ENCODE measurements at regions not wholly inside any gene's neighbourhood (a gene's known extent, or its start where the extent isn't known, plus 50 kb on each side); places are given as distances from the start of the nearest gene placed in this dataset.

DNA sequence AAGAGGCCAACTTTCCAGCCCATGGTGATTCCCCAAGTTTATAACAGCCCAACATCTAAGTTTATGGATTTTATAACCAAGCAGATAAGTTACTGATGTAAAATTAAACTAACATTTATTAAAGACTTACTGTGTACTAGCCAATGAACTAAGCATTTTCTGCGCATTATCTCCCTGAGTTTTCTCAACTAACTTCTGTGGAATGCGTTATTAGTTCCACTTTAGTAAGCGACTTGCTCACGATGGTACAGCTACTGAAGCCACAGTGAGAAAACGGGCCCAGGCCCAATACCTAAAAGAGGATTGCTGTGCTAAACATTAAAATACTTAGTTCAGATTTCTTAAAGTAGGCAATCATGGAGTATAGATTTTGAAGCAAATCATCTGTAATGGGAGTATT, 61.0 kb downstream of the ZBTB18 start:
- BruUV-seq (replicated peaks), result no TSS peak

DNA sequence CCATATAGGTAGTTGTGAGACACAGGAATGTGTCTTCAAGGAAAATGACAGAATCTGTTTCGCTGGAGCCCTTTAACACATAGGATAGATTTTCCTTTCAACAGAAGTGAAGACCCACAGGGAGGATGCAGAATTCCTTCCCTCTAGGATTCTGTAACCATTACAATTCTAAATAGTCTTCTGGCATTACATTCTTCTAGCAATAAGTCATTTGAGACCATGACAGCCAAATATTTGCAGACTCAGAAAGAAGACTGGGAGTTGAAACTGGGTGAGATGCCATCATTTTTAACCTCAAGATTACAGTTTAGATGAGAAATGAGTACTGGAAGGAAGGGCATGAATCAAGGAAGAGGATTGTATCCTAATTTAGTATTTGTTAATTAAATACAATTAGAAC, 61.6 kb downstream of the ZBTB18 start:
- Histone ChIP-seq H3K4me3 (ENCODE audit: low read depth in 2 of 2, low read length in 2 of 2) (no peak overlapping the region), H3K9me3 (ENCODE audit: control insufficient read depth, insufficient read depth, low read depth, low read length) (no peaks in the 10 kb centered on the region), H3K27ac (ENCODE audit: low read length) (no peak overlapping the region), H3K4me1 (ENCODE audit: control insufficient read depth, insufficient read depth, low read length) (no peaks in the 10 kb centered on the region), H3K36me3 (ENCODE audit: control insufficient read depth, insufficient read depth, low read length) (no peaks in the 10 kb centered on the region), H3K27me3 (ENCODE audit: control insufficient read depth, insufficient read depth, low read length) (peaks cover 2% of the 10 kb centered on the region; the same call in 1 of the 2 replicates)
- ChIA-PET POLR2A (no interaction called here), CTCF (no interaction called here)
- DNase-seq (ENCODE audit: low read depth, low spot score) (no peak), ATAC-seq (no peak)
- intact Hi-C loops (cut with micrococcal nuclease; ENCODE audit: unreplicated experiment), result no loop called here
- TF ChIP-seq, protein P1, sequence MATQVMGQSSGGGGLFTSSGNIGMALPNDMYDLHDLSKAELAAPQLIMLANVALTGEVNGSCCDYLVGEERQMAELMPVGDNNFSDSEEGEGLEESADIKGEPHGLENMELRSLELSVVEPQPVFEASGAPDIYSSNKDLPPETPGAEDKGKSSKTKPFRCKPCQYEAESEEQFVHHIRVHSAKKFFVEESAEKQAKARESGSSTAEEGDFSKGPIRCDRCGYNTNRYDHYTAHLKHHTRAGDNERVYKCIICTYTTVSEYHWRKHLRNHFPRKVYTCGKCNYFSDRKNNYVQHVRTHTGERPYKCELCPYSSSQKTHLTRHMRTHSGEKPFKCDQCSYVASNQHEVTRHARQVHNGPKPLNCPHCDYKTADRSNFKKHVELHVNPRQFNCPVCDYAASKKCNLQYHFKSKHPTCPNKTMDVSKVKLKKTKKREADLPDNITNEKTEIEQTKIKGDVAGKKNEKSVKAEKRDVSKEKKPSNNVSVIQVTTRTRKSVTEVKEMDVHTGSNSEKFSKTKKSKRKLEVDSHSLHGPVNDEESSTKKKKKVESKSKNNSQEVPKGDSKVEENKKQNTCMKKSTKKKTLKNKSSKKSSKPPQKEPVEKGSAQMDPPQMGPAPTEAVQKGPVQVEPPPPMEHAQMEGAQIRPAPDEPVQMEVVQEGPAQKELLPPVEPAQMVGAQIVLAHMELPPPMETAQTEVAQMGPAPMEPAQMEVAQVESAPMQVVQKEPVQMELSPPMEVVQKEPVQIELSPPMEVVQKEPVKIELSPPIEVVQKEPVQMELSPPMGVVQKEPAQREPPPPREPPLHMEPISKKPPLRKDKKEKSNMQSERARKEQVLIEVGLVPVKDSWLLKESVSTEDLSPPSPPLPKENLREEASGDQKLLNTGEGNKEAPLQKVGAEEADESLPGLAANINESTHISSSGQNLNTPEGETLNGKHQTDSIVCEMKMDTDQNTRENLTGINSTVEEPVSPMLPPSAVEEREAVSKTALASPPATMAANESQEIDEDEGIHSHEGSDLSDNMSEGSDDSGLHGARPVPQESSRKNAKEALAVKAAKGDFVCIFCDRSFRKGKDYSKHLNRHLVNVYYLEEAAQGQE (IDR thresholded peaks at IDR 0.05; ENCODE audit: insufficient read depth in 1 of 2, low read depth in 2 of 2, low read length in 1 of 2), result no peak
- TF ChIP-seq SIN3A (IDR thresholded peaks at IDR 0.05; ENCODE audit: borderline replicate concordance, insufficient read depth, low read depth, low read length) (no peak), TCF7L2 (IDR thresholded peaks at IDR 0.05; ENCODE audit: low read depth, low read length) (no peak), POLR2AphosphoS5 (IDR thresholded peaks at IDR 0.05; ENCODE audit: low read depth, low read length) (no peak)
- TF ChIP-seq, protein P2, sequence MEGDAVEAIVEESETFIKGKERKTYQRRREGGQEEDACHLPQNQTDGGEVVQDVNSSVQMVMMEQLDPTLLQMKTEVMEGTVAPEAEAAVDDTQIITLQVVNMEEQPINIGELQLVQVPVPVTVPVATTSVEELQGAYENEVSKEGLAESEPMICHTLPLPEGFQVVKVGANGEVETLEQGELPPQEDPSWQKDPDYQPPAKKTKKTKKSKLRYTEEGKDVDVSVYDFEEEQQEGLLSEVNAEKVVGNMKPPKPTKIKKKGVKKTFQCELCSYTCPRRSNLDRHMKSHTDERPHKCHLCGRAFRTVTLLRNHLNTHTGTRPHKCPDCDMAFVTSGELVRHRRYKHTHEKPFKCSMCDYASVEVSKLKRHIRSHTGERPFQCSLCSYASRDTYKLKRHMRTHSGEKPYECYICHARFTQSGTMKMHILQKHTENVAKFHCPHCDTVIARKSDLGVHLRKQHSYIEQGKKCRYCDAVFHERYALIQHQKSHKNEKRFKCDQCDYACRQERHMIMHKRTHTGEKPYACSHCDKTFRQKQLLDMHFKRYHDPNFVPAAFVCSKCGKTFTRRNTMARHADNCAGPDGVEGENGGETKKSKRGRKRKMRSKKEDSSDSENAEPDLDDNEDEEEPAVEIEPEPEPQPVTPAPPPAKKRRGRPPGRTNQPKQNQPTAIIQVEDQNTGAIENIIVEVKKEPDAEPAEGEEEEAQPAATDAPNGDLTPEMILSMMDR (IDR thresholded peaks at IDR 0.05), result no peak
- in situ Hi-C loops (cut with HindIII; ENCODE audit: low pct_unique_long_range_greater_than_20kb, low sequenced_read_pairs), result no loop called here
- BruUV-seq (replicated peaks), result no TSS peak

More for the DNA sequence above, 61.0 kb downstream of the ZBTB18 start:
- POLR2A ChIA-PET, result no interaction called here
- intact Hi-C loops (cut with micrococcal nuclease; ENCODE audit: unreplicated experiment) (no loop called here), in situ Hi-C loops (cut with HindIII; ENCODE audit: low pct_unique_long_range_greater_than_20kb, low sequenced_read_pairs) (no loop called here)
- no peaks in the 10 kb centered on the region for H3K36me3 ChIP-seq (ENCODE audit: control insufficient read depth, insufficient read depth, low read length)
- CTCF ChIA-PET, result no interaction called here
- no peak overlapping the region for H3K4me3 ChIP-seq (ENCODE audit: low read depth in 2 of 2, low read length in 2 of 2)
- TF ChIP-seq TCF7L2 (IDR thresholded peaks at IDR 0.05; ENCODE audit: low read depth, low read length) (no peak), SIN3A (IDR thresholded peaks at IDR 0.05; ENCODE audit: borderline replicate concordance, insufficient read depth, low read depth, low read length) (no peak), POLR2AphosphoS5 (IDR thresholded peaks at IDR 0.05; ENCODE audit: low read depth, low read length) (no peak)
- TF ChIP-seq, protein P1 (IDR thresholded peaks at IDR 0.05; ENCODE audit: insufficient read depth in 1 of 2, low read depth in 2 of 2, low read length in 1 of 2), result no peak
- TF ChIP-seq, protein P2 (IDR thresholded peaks at IDR 0.05), result no peak
- no peaks in the 10 kb centered on the region for H3K4me1 ChIP-seq (ENCODE audit: control insufficient read depth, insufficient read depth, low read length)
- DNase-seq (ENCODE audit: low read depth, low spot score) (no peak), ATAC-seq (no peak)
- H3K9me3 ChIP-seq (ENCODE audit: control insufficient read depth, insufficient read depth, low read depth, low read length), result no peaks in the 10 kb centered on the region
- no peak overlapping the region for H3K27ac ChIP-seq (ENCODE audit: low read length)
- H3K27me3 ChIP-seq (ENCODE audit: control insufficient read depth, insufficient read depth, low read length), result peaks cover 2% of the 10 kb centered on the region; the same call in 1 of the 2 replicates

Measured in Panc1 (cell line).